Tongue (tissue), 1 donor: ENCODE measurements at regions not wholly inside any gene's neighbourhood (a gene's known extent, or its start where the extent isn't known, plus 50 kb on each side); places are given as distances from the start of the nearest gene placed in this dataset.
"Not testable (repeated sequence)": the region's sequence is repeated elsewhere in the genome, so short reads cannot be mapped to it uniquely, and the experiment has no call there.

Experiments used
- DNase-seq: peaks from one replicate; pipeline ENCODE4 v3.0.0-alpha.2; 2015

GRCh38 chr3:177787279-177788041 lies 590.2 kb upstream of the TBL1XR1 start:
- DNase-seq = no peak

DNA sequence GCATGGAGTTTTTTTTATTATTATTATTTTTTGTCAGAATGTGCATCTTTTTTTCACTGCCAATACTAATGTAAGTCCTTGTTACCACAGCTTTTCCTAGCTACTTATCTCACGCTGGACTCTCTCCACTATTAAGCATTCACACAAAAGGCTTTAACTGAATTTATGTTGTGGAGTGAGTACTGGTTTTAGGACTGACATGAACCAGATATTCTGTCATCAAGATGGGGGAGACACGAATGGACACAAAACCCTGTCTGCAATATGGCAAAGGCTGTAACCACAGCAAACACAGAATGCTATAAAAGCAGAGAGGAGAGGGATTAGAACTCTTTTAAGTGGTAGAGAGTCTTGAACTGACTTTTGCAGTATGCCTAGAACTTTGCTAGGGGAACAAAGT lies 592.2 kb upstream of the TBL1XR1 start:
- DNase-seq = no peak

GRCh38 chr3:177792311-177793030 lies 595.2 kb upstream of the TBL1XR1 start:
- DNase-seq = no peak

DNA sequence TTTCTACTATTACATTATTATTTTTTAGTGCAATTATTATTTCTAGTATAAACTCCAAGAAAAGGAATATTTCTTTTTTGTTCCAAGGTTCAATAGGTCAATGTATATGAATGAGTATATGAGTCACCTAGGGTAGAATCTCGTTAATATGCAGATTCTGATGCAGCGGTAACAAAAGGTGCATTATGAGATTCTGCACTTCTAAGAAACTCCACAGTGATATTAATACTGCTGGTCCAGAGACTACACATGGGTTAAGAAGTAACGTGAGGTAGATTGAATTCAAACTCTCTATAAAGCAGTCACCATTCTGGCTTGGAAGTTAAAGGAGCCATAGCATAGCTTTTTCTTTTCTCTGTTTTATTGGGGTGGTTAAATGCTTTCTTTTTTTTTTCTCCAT lies 596.2 kb upstream of the TBL1XR1 start:
- no peak for DNase-seq

- DNase-seq = no peak
These were observed 597.9 kb upstream of the TBL1XR1 start for GRCh38 chr3:177795216-177795615.

GRCh38 chr3:177795859-177796258 lies 598.6 kb upstream of the TBL1XR1 start:
- no peak for DNase-seq

DNA sequence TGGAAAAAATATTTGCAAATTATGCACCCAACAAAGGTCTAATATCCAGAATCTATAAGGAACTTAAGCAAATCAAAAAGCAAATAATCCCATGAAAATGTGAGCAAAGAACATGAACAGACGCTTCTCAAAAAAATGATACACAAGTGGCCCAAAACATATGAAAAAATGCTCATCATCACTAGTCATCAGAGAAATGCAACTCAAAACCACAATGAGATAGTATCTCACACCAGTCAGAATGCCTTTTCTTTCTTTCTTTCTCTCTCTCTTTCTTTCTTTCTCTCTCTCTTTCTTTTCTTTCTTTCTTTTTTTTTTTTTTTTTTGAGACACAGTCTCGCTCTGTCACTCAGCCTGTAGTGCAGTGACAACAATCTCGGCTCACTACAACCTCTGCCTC lies 602.9 kb upstream of the TBL1XR1 start:
- not testable (repeated sequence) for DNase-seq

DNA sequence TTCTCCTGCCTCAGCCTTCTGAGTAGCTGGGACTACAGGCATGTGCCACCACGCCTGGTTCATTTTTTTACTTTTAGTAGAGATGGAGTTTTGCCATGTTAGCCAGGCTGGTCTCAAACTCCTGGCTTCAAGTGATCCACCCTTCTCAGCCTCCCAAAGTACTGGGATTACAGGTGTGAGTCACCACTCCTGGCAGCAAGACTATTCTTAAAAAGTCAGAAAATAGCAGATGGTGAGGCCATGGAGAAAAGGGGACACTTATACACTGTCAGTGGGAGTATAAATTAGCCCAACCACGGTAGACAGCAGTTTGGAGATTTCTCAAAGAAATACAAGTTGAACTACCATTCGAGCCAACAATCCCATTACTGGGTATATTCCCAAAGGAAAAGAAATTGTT lies 603.3 kb upstream of the TBL1XR1 start:
- no peak for DNase-seq

DNA sequence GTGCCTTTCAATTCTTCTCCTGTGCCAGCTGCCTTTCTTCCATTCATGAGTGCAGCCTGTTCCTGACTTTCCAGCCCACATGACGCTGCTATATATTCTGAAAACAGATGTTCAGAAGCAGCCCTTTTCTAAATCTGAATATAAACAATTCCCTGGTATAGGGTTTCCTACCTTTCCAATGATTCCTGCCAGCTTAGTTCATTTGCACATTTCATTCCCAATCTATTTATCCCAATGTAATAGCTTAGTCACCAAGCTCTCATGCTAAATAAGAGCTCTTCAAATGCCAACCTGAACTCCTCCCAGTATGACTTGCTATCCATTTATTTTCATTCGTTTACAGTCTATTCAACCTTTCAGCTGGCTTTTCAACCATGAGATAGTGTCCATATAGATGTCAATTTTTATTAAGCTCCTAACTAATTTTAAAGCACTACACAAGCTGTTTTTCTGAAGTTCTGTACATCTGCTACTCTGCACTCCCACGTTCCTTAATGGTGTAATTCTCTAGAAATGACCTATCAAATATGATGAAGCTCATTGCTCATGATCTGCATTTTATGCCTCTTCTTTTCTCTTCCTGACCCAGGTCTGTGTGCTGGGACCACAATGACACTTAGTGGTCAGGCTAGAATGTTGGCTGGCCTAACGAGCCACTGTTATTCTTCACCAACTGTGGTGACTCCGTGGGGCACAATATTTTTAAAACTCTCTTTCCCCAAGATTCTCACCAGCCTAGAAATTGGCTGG lies 605.0 kb upstream of the TBL1XR1 start:
- DNase-seq = peak; percentile 58

DNA sequence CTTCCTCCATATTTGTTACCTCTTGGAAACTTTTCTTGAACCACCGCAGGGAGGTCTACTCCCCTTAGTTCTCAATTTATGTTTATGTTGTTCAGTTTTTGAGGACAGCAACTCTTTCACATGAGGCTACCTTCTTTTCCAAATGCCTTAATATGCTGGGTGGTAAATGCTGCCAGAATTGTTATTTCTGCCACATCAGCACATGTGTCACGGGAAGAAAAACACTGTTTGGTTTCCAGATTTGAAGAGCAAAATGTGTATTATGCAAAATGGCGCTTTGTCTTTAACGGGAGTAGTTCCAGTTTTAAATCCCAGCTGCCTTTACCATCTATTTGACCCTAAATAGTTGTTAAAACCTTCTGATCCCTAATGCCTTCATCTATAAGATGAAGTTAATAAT lies 606.2 kb upstream of the TBL1XR1 start:
- DNase-seq = no peak

- DNase-seq = no peak
These were observed 606.8 kb upstream of the TBL1XR1 start for GRCh38 chr3:177804032-177804431.

GRCh38 chr3:177804646-177805045 lies 607.4 kb upstream of the TBL1XR1 start:
- DNase-seq = no peak

GRCh38 chr3:177807150-177807875 lies 610.0 kb upstream of the TBL1XR1 start:
- no peak for DNase-seq

GRCh38 chr3:177808928-177809478 lies 611.7 kb upstream of the TBL1XR1 start:
- DNase-seq = not testable (repeated sequence)

DNA sequence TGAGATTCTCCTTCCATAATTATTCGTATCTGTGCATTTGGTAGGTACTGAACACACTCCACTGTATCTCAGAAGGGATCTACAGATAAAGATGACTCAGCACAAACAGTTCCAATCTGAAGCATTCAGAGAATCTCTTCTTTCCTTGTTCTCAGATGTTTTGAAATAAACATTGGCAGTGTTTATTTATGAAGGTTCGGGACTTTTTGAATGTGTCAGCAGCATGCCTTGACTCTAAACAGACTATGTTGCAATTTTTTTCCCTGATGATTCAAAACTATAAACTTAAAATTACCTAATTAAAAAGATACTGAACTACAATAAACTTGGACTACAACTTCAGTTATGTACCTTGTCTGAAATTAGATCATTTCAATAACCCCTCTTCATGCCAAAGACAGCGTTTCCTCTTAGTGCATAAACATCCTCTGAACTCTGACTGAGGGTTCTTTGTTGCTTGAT lies 612.9 kb upstream of the TBL1XR1 start:
- peak; percentile 68 for DNase-seq

GRCh38 chr3:177811112-177811511 lies 613.8 kb upstream of the TBL1XR1 start:
- no peak for DNase-seq

- no peak for DNase-seq
These were observed 614.6 kb upstream of the TBL1XR1 start for GRCh38 chr3:177811835-177812234.

- no peak for DNase-seq
These were observed 615.2 kb upstream of the TBL1XR1 start for GRCh38 chr3:177812492-177812891.

DNA sequence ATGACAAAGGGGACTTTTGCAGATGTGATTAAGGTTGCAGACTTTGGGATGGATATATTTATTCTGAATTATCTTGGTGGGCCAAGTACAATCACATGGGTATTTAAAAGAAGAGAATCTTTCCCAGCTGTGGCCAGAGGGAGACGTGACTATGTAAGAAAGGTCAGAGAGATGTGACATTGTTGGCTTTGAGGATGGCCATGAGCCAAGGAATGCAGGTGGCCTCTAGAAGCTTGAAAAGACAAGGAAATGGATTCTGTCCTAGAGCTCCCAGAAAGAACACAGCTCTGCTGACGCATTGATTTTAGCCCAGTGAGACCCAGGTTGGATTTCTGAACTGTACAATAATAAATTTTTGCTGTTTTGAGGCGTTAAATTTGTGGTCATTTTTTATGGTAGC lies 616.0 kb upstream of the TBL1XR1 start:
- peak; percentile 76 for DNase-seq

DNA sequence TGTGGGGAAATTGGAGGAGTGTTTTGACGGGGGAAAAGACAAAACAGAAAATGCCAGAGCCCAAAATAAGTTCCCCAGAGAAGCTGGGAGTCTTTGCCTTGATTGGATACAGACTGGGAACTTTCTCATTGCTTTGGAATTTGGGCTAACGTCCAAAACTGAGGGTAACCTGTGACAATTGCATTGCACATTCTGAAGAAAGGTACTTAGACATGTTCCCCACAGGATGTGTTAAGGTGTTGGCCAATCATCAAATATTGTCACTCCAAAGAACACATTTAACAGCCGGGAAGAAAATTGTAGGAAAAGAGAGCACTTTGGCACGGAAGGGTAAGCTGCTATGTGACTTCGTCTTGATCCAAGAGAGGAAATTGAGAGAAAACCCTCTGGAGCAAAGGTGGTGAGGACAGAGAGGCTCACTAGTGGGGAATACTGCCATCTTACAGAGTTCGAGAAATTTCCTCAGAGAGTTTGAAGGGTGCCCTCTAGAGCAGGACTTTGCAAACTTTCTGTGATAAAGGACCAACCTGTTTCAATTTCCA lies 619.5 kb upstream of the TBL1XR1 start:
- peak; percentile 62 for DNase-seq

- DNase-seq = no peak
These were observed 620.5 kb upstream of the TBL1XR1 start for GRCh38 chr3:177817751-177818150.
